Hematopoietic multipotent progenitor cell treated with erythropoietin and hydrocortisone succinate and interleukin-3 and kit ligand, for 6 days (in vitro differentiated cells): ENCODE measurements at regions not wholly inside any gene's neighbourhood (a gene's known extent, or its start where the extent isn't known, plus 50 kb on each side); places are given as distances from the start of the nearest gene placed in this dataset.

Source experiments
- DNase-seq: peaks from one replicate; pipeline ENCODE4 v3.0.0-alpha.2; 2015

- DNase-seq, result no peak
Observed at GRCh38 chr4:165612936-165613335, 234.1 kb downstream of the CPE start.

GRCh38 chr4:165613581-165613980 is 234.8 kb downstream of the CPE start:
- DNase-seq, result no peak

- DNase-seq, result no peak
Observed at GRCh38 chr4:165620913-165621312, 242.1 kb downstream of the CPE start.

GRCh38 chr4:165621983-165622382 is 243.2 kb downstream of the CPE start:
- no peak for DNase-seq

GRCh38 chr4:165625281-165625680 is 246.5 kb downstream of the CPE start:
- DNase-seq, result no peak

GRCh38 chr4:165626316-165626715 is 246.7 kb upstream of the TLL1 start:
- DNase-seq, result no peak

GRCh38 chr4:165627128-165627527 is 245.9 kb upstream of the TLL1 start:
- DNase-seq, result no peak

GRCh38 chr4:165627548-165627947 is 245.5 kb upstream of the TLL1 start:
- no peak for DNase-seq

- DNase-seq, result no peak
Observed at GRCh38 chr4:165628572-165628971, 244.5 kb upstream of the TLL1 start.

GRCh38 chr4:165630671-165631070 is 242.4 kb upstream of the TLL1 start:
- DNase-seq, result no peak

GRCh38 chr4:165631208-165631894 is 241.7 kb upstream of the TLL1 start:
- DNase-seq, result no peak

- no peak for DNase-seq
Observed at GRCh38 chr4:165631912-165632311, 241.1 kb upstream of the TLL1 start.

GRCh38 chr4:165634766-165635165 is 238.3 kb upstream of the TLL1 start:
- DNase-seq, result no peak

- DNase-seq, result no peak
Observed at GRCh38 chr4:165635381-165635780, 237.7 kb upstream of the TLL1 start.

GRCh38 chr4:165635951-165636350 is 237.1 kb upstream of the TLL1 start:
- DNase-seq, result no peak

- no peak for DNase-seq
Observed at GRCh38 chr4:165651901-165652300, 221.1 kb upstream of the TLL1 start.

GRCh38 chr4:165654556-165654955 is 218.5 kb upstream of the TLL1 start:
- no peak for DNase-seq

GRCh38 chr4:165656399-165656798 is 216.6 kb upstream of the TLL1 start:
- DNase-seq, result no peak

GRCh38 chr4:165656829-165657490 is 216.1 kb upstream of the TLL1 start:
- no peak for DNase-seq

- no peak for DNase-seq
Observed at GRCh38 chr4:165662341-165662740, 210.7 kb upstream of the TLL1 start.

- DNase-seq, result no peak
Observed at GRCh38 chr4:165663411-165663810, 209.6 kb upstream of the TLL1 start.

GRCh38 chr4:165666836-165667235 is 206.2 kb upstream of the TLL1 start:
- no peak for DNase-seq

GRCh38 chr4:165667969-165668368 is 205.1 kb upstream of the TLL1 start:
- no peak for DNase-seq

- no peak for DNase-seq
Observed at GRCh38 chr4:165668694-165669093, 204.3 kb upstream of the TLL1 start.

- no peak for DNase-seq
Observed at GRCh38 chr4:165677081-165677480, 196.0 kb upstream of the TLL1 start.
